ENCODE measurements at regions not wholly inside any gene's neighbourhood (a gene's known extent, or its start where the extent isn't known, plus 50 kb on each side); places are given as distances from the start of the nearest gene placed in this dataset.

GRCh38 chr21:23488245-23488644 is 2119.0 kb downstream of the MRPL39 start:
- DNase-seq: no peak

GRCh38 chr21:23480591-23481270 is 2126.6 kb downstream of the MRPL39 start:
- DNase-seq: no peak

GRCh38 chr21:23478381-23478780 is 2128.9 kb downstream of the MRPL39 start:
- DNase-seq: no peak

- DNase-seq: no peak
Observed at GRCh38 chr21:23475281-23476219, 2131.7 kb downstream of the MRPL39 start.

- no peak for DNase-seq
Observed at GRCh38 chr21:23471877-23472276, 2135.4 kb downstream of the MRPL39 start.

GRCh38 chr21:23463365-23463764 is 2143.9 kb downstream of the MRPL39 start:
- no peak for DNase-seq

- no peak for DNase-seq
Observed at GRCh38 chr21:23455676-23456075, 2151.6 kb downstream of the MRPL39 start.

- peak; percentile 47 for DNase-seq
Observed at GRCh38 chr21:23452384-23453083, 2154.7 kb downstream of the MRPL39 start.

- no peak for DNase-seq
Observed at GRCh38 chr21:23445307-23445706, 2162.0 kb downstream of the MRPL39 start.

GRCh38 chr21:23438081-23438480 is 2169.2 kb downstream of the MRPL39 start:
- DNase-seq: no peak

- no peak for DNase-seq
Observed at GRCh38 chr21:23402929-23403520, 2204.3 kb downstream of the MRPL39 start.

GRCh38 chr21:23401278-23401677 is 2206.0 kb downstream of the MRPL39 start:
- DNase-seq: peak; percentile 40

GRCh38 chr21:23398726-23399125 is 2208.6 kb downstream of the MRPL39 start:
- DNase-seq: no peak

GRCh38 chr21:23394458-23394857 is 2212.8 kb downstream of the MRPL39 start:
- no peak for DNase-seq

- no peak for DNase-seq
Observed at GRCh38 chr21:23384679-23385078, 2222.6 kb downstream of the MRPL39 start.

GRCh38 chr21:23374155-23374554 is 2233.1 kb downstream of the MRPL39 start:
- DNase-seq: no peak

GRCh38 chr21:23356905-23357304 is 2250.4 kb downstream of the MRPL39 start:
- no peak for DNase-seq

GRCh38 chr21:23316190-23316589 is 2291.1 kb downstream of the MRPL39 start:
- no peak for DNase-seq

GRCh38 chr21:23308741-23309140 is 2298.5 kb downstream of the MRPL39 start:
- no peak for DNase-seq

- DNase-seq: no peak
Observed at GRCh38 chr21:23307065-23307464, 2300.2 kb downstream of the MRPL39 start.

- no peak for DNase-seq
Observed at GRCh38 chr21:23292292-23292691, 2294.1 kb downstream of the NCAM2 start.

GRCh38 chr21:23281917-23282316 is 2283.7 kb downstream of the NCAM2 start:
- no peak for DNase-seq

GRCh38 chr21:23249760-23250159 is 2251.6 kb downstream of the NCAM2 start:
- no peak for DNase-seq

Data from hematopoietic multipotent progenitor cell treated with erythropoietin and hydrocortisone succinate and interleukin-3 and kit ligand, for 4 days (in vitro differentiated cells).